MCF 10A (cell line): ENCODE measurements at regions not wholly inside any gene's neighbourhood (a gene's known extent, or its start where the extent isn't known, plus 50 kb on each side); places are given as distances from the start of the nearest gene placed in this dataset.

Experiments
- BruUV-seq: library from RNA; stranded (reverse); fragments of 400-500 nt; replicated peaks from 2 replicates; lab custom pipeline; 2021; lab: Mats Ljungman, UMichigan
- CTCF ChIA-PET: fragments of 300-600 bp; sonication (Branson Sonifier 250); formaldehyde crosslinking; extraction: SDS; loops from one replicate; lab custom pipeline; 2021; ENCODE audit warnings: antibody characterized with exemption, inconsistent platforms; lab: Yijun Ruan, JAX
- POLR2A ChIA-PET: fragments of 300-600, 350-650 bp; sonication (Branson Sonifier 250); formaldehyde crosslinking; extraction: SDS; loops from one replicate; lab custom pipeline; 2020; ENCODE audit warnings: antibody characterized with exemption, inconsistent platforms; lab: Yijun Ruan, JAX
- DNase-seq: peaks from one replicate; pipeline ENCODE4 v3.0.0-alpha.2; 2018; ENCODE audit not compliant: unreplicated experiment
- H3K27ac Mint-ChIP-seq: one replicate; pipeline ENCODE4 v1.8.0; 2022; ENCODE audit warnings: mild to moderate bottlenecking, low read depth, mixed read lengths; ENCODE audit not compliant: unreplicated experiment
- H3K27me3 Mint-ChIP-seq: one replicate; pipeline ENCODE4 v1.8.0; 2022; ENCODE audit warnings: mixed read lengths; ENCODE audit not compliant: insufficient read depth, unreplicated experiment
- H3K36me3 Mint-ChIP-seq: one replicate; pipeline ENCODE4 v1.8.0; 2022; ENCODE audit warnings: mild to moderate bottlenecking, moderate library complexity, mixed read lengths; ENCODE audit not compliant: insufficient read depth, unreplicated experiment
- H3K4me1 Mint-ChIP-seq: one replicate; pipeline ENCODE4 v1.8.0; 2022; ENCODE audit warnings: mixed read lengths; ENCODE audit not compliant: insufficient read depth, unreplicated experiment
- H3K4me3 Mint-ChIP-seq: one replicate; pipeline ENCODE4 v1.8.0; 2022; ENCODE audit warnings: mild to moderate bottlenecking, moderate library complexity, mixed read lengths; ENCODE audit not compliant: unreplicated experiment
- H3K9me3 Mint-ChIP-seq: one replicate; pipeline ENCODE4 v1.8.0; 2022; ENCODE audit warnings: mixed read lengths; ENCODE audit not compliant: unreplicated experiment
- intact Hi-C: fragments of 100-400 bp; cut with micrococcal nuclease; formaldehyde crosslinking; loops from 2 replicates; pipeline ENCODE4 v1.14.1; 2022
- TF ChIP-seq, protein P1 (sequence below): fragments of 200-600 bp; IDR thresholded peaks from one replicate; pipeline ENCODE4 v1.8.0; 2022; ENCODE audit warnings: antibody characterized with exemption, mild to moderate bottlenecking; ENCODE audit not compliant: unreplicated experiment

DNA sequence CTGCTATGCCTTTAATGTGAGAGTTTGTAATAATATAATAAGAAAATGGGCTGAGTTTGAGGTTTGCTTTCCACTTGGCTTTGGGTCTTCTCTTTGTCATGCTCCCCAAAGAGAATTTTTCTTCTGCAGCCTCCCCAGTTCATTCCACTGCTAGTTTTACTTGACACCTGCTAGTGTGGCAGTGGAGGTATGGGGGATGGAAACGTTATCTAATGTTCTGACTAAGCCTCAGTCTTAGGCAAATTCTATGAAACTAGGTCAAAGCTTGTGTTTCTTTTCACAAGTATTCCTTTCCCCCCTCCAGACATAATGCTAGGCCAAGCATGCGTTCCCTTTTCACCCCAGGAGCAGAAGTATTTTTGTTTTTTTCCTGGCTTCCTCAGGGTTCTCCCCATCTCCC, 67.5 kb downstream of the PPP1R2C start:
- no peaks in the 10 kb centered on the region for H3K9me3 Mint-ChIP-seq
- peaks cover 44% of the 10 kb centered on the region for H3K27me3 Mint-ChIP-seq
- TF ChIP-seq, protein P1, sequence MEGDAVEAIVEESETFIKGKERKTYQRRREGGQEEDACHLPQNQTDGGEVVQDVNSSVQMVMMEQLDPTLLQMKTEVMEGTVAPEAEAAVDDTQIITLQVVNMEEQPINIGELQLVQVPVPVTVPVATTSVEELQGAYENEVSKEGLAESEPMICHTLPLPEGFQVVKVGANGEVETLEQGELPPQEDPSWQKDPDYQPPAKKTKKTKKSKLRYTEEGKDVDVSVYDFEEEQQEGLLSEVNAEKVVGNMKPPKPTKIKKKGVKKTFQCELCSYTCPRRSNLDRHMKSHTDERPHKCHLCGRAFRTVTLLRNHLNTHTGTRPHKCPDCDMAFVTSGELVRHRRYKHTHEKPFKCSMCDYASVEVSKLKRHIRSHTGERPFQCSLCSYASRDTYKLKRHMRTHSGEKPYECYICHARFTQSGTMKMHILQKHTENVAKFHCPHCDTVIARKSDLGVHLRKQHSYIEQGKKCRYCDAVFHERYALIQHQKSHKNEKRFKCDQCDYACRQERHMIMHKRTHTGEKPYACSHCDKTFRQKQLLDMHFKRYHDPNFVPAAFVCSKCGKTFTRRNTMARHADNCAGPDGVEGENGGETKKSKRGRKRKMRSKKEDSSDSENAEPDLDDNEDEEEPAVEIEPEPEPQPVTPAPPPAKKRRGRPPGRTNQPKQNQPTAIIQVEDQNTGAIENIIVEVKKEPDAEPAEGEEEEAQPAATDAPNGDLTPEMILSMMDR = no peak
- H3K4me3 Mint-ChIP-seq = no peak overlapping the region
- H3K36me3 Mint-ChIP-seq = peaks cover 6% of the 10 kb centered on the region
- CTCF ChIA-PET = no interaction called here
- H3K4me1 Mint-ChIP-seq = peaks cover 5% of the 10 kb centered on the region
- POLR2A ChIA-PET = no interaction called here
- BruUV-seq = no TSS peak
- no peak for DNase-seq
- intact Hi-C loops = no loop called here
- no peak overlapping the region for H3K27ac Mint-ChIP-seq

- Mint-ChIP-seq H3K4me1 (peaks cover 5% of the 10 kb centered on the region), H3K27ac (no peak overlapping the region), H3K36me3 (peaks cover 6% of the 10 kb centered on the region), H3K27me3 (peaks cover 31% of the 10 kb centered on the region), H3K4me3 (no peak overlapping the region), H3K9me3 (no peaks in the 10 kb centered on the region)
- TF ChIP-seq, protein P1 = no peak
- intact Hi-C loops = no loop called here
- ChIA-PET POLR2A (no interaction called here), CTCF (no interaction called here)
- no TSS peak for BruUV-seq
- peak; percentile 36 for DNase-seq
Observed at GRCh38 chrX:42708222-42708621, 69.7 kb downstream of the PPP1R2C start.

DNA sequence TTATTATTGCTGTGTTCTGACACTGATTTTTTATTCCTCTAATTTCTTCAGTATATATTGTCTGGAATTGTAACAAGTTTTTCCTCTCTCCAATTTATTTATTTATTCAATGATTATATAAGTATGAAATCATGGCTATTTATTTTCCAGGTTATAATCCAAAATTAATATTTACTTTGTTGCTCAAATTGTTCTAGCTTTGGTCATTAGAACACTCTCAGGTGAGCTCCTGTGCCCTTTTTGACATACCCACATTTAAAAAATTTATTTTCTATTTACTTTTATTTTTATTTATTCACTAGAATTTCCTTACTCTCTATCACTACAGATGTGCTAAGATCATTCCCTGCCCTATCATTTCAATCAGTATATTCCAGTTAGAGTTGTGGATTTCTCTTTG, 70.2 kb downstream of the PPP1R2C start:
- H3K36me3 Mint-ChIP-seq = peaks cover 6% of the 10 kb centered on the region
- ChIA-PET CTCF (interaction anchor here (0.6 kb wide), 1 partner anchor 10 kb away, joined by 3 read pairs; no protein-coding TSS in a partner anchor), POLR2A (no interaction called here)
- no peak overlapping the region for H3K27ac Mint-ChIP-seq
- intact Hi-C loops = no loop called here
- TF ChIP-seq, protein P1 = no peak
- peaks cover 31% of the 10 kb centered on the region for H3K27me3 Mint-ChIP-seq
- peaks cover 5% of the 10 kb centered on the region for H3K4me1 Mint-ChIP-seq
- no TSS peak for BruUV-seq
- no peaks in the 10 kb centered on the region for H3K9me3 Mint-ChIP-seq
- H3K4me3 Mint-ChIP-seq = no peak overlapping the region
- DNase-seq = no peak

DNA sequence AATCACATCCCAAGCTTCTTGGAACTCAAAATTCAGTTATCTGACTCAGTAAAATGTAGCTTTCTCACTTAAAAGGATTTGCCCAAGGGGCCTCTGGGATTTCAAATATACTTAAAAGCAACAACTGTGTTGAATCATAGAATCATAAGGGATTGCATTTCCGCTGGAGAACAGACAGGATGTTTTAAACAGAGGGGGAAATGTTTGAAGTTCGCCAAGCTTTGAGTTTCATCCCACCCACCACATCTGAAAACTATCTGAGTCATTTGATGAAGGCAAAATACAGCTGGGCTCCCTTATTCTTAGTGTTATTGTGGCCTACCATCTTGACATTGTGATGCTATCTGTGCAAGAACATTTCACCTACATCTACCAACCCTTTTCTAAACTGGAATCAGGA, 73.5 kb downstream of the PPP1R2C start:
- peaks cover 30% of the 10 kb centered on the region for H3K27me3 Mint-ChIP-seq

More for the DNA sequence above, 73.5 kb downstream of the PPP1R2C start:
- no peaks in the 10 kb centered on the region for H3K9me3 Mint-ChIP-seq
- CTCF ChIA-PET = no interaction called here
- intact Hi-C loops = no loop called here
- POLR2A ChIA-PET = no interaction called here
- no peak overlapping the region for H3K4me3 Mint-ChIP-seq
- DNase-seq = no peak
- H3K36me3 Mint-ChIP-seq = peaks cover 10% of the 10 kb centered on the region
- H3K27ac Mint-ChIP-seq = no peak overlapping the region
- no TSS peak for BruUV-seq
- TF ChIP-seq, protein P1 = no peak
- H3K4me1 Mint-ChIP-seq = peaks cover 5% of the 10 kb centered on the region
